SU-DHL-6 (cell line): ENCODE measurements at regions not wholly inside any gene's neighbourhood (a gene's known extent, or its start where the extent isn't known, plus 50 kb on each side); places are given as distances from the start of the nearest gene placed in this dataset.
"Not testable (repeated sequence)": the region's sequence is repeated elsewhere in the genome, so short reads cannot be mapped to it uniquely, and the experiment has no call there.

Source experiments
- H2AFZ ChIP-seq: fragments of 200-600 bp; sonication (generic); 2 replicates; pipeline ENCODE4 v1.6.1; 2014; ENCODE audit warnings: low read depth, mild to moderate bottlenecking, moderate library complexity, mixed read lengths, antibody characterized with exemption, low read length; ENCODE audit not compliant: severe bottlenecking
- H3F3A ChIP-seq: fragments of 200-600 bp; shearing (Covaris generic); 2 replicates; pipeline ENCODE4 v1.6.0; 2016; ENCODE audit warnings: antibody characterized with exemption, mild to moderate bottlenecking; ENCODE audit not compliant: insufficient read depth
- H3K27ac ChIP-seq: fragments of 200-600 bp; sonication (generic); 2 replicates; pipeline ENCODE4 v1.5.1; 2016; ENCODE audit warnings: low read depth, mild to moderate bottlenecking, low read length, moderate library complexity, mixed read lengths
- H3K27me3 ChIP-seq: fragments of 200-600 bp; sonication (generic), shearing (Covaris generic); 2 replicates; pipeline ENCODE4 v1.6.0; 2014; ENCODE audit warnings: mild to moderate bottlenecking, low read length
- H3K36me3 ChIP-seq: fragments of 200-600 bp; sonication (generic); 2 replicates; pipeline ENCODE4 v1.6.1; 2014; ENCODE audit warnings: mild to moderate bottlenecking, low read length, mixed read lengths
- H3K4me2 ChIP-seq: fragments of 300-600, 200-600 bp; shearing (Covaris generic), sonication (generic); 2 replicates; pipeline ENCODE4 v1.6.0; 2014; ENCODE audit warnings: low read length, low read depth, mild to moderate bottlenecking; ENCODE audit not compliant: poor library complexity, severe bottlenecking
- H3K4me3 ChIP-seq: fragments of 200-600 bp; sonication (generic); 2 replicates; pipeline ENCODE4 v1.5.1; 2014; ENCODE audit warnings: antibody characterized with exemption, low read length, mild to moderate bottlenecking, mixed read lengths; ENCODE audit not compliant: insufficient read depth, poor library complexity, severe bottlenecking
- H3K79me2 ChIP-seq: fragments of 200-600 bp; sonication (generic); 2 replicates; pipeline ENCODE4 v1.6.1; 2014; ENCODE audit warnings: mild to moderate bottlenecking, low read length, moderate library complexity; ENCODE audit not compliant: insufficient read depth
- H3K9ac ChIP-seq: fragments of 200-600 bp; sonication (generic); 2 replicates; pipeline ENCODE4 v1.7.0; 2014; ENCODE audit warnings: mild to moderate bottlenecking, low read length
- H3K9me2 ChIP-seq: fragments of 200-600 bp; sonication (generic); replicated peaks from 2 replicates; pipeline ENCODE4 v1.6.1; 2014; ENCODE audit warnings: low read length; ENCODE audit not compliant: insufficient read depth
- H3K9me3 ChIP-seq: fragments of 200-600 bp; sonication (generic); 2 replicates; pipeline ENCODE4 v1.6.1; 2014; ENCODE audit warnings: low read length, mixed read lengths; ENCODE audit not compliant: insufficient read depth
- H4K20me1 ChIP-seq: fragments of 200-600 bp; sonication (generic); 2 replicates; pipeline ENCODE4 v1.6.1; 2014; ENCODE audit warnings: low read depth, mild to moderate bottlenecking, antibody characterized with exemption, low read length, moderate library complexity, mixed read lengths
- EZH2phosphoT487 ChIP-seq: fragments of 200-600 bp; sonication (generic), shearing (Covaris generic); conservative IDR thresholded peaks from 2 replicates; pipeline ENCODE4 v1.6.1; 2018; ENCODE audit warnings: mild to moderate bottlenecking, antibody characterized with exemption, low read length, moderate library complexity, mixed read lengths
- TF ChIP-seq, protein P1 (sequence below): fragments of 200-600 bp; sonication (generic); IDR thresholded peaks from one replicate; pipeline ENCODE4 v1.5.1; 2017; ENCODE audit warnings: antibody characterized with exemption, mild to moderate bottlenecking, low read length, moderate library complexity; ENCODE audit not compliant: insufficient read depth, poor library complexity, severe bottlenecking

- not testable (repeated sequence) for H3K9me2 ChIP-seq, H3K4me3 ChIP-seq, H3F3A ChIP-seq, H3K36me3 ChIP-seq, H3K9me3 ChIP-seq, H3K27me3 ChIP-seq, H4K20me1 ChIP-seq, H3K27ac ChIP-seq, H3K4me2 ChIP-seq, H3K79me2 ChIP-seq, H3K9ac ChIP-seq, H2AFZ ChIP-seq
Observed at GRCh38 chr17:20843799-20844553, 198.8 kb downstream of the USP22 start.

GRCh38 chr17:20848869-20849443 is 193.9 kb downstream of the USP22 start:
- not testable (repeated sequence) for H3K4me2 ChIP-seq, H2AFZ ChIP-seq, H3K27ac ChIP-seq, H3K4me3 ChIP-seq, H3F3A ChIP-seq, H4K20me1 ChIP-seq, H3K9me2 ChIP-seq, H3K79me2 ChIP-seq, H3K9me3 ChIP-seq, H3K27me3 ChIP-seq, H3K9ac ChIP-seq, H3K36me3 ChIP-seq

- not testable (repeated sequence) for H3K9ac ChIP-seq, H3K4me3 ChIP-seq, H3K27me3 ChIP-seq, H3K4me2 ChIP-seq, H3K79me2 ChIP-seq, H3K9me2 ChIP-seq, H2AFZ ChIP-seq, H3K27ac ChIP-seq, H3K9me3 ChIP-seq, H3K36me3 ChIP-seq, H3F3A ChIP-seq, H4K20me1 ChIP-seq
Observed at GRCh38 chr17:20851591-20852238, 191.1 kb downstream of the USP22 start.

GRCh38 chr17:20852239-20852989 is 190.4 kb downstream of the USP22 start:
- no peak overlapping the region for H2AFZ ChIP-seq
- H3K27ac ChIP-seq: no peak overlapping the region
- no peak overlapping the region for H3K4me3 ChIP-seq
- no peak overlapping the region for H3K4me2 ChIP-seq
- H3F3A ChIP-seq: no peaks in the 10 kb centered on the region
- H3K27me3 ChIP-seq: no peaks in the 10 kb centered on the region
- no peaks in the 10 kb centered on the region for H3K9me2 ChIP-seq
- H3K36me3 ChIP-seq: no peaks in the 10 kb centered on the region
- TF ChIP-seq, protein P1, sequence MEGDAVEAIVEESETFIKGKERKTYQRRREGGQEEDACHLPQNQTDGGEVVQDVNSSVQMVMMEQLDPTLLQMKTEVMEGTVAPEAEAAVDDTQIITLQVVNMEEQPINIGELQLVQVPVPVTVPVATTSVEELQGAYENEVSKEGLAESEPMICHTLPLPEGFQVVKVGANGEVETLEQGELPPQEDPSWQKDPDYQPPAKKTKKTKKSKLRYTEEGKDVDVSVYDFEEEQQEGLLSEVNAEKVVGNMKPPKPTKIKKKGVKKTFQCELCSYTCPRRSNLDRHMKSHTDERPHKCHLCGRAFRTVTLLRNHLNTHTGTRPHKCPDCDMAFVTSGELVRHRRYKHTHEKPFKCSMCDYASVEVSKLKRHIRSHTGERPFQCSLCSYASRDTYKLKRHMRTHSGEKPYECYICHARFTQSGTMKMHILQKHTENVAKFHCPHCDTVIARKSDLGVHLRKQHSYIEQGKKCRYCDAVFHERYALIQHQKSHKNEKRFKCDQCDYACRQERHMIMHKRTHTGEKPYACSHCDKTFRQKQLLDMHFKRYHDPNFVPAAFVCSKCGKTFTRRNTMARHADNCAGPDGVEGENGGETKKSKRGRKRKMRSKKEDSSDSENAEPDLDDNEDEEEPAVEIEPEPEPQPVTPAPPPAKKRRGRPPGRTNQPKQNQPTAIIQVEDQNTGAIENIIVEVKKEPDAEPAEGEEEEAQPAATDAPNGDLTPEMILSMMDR: no peak
- TF ChIP-seq EZH2phosphoT487: no peak
- H3K9me3 ChIP-seq: no peaks in the 10 kb centered on the region
- H4K20me1 ChIP-seq: no peaks in the 10 kb centered on the region
- no peak overlapping the region for H3K9ac ChIP-seq
- H3K79me2 ChIP-seq: no peaks in the 10 kb centered on the region
